Esophagus squamous epithelium (tissue), 4 donors: ENCODE measurements at regions not wholly inside any gene's neighbourhood (a gene's known extent, or its start where the extent isn't known, plus 50 kb on each side); places are given as distances from the start of the nearest gene placed in this dataset.

Source experiments
- CTCF ChIP-seq, 6 experiments: fragments of 450-650 bp in 4 of 6; fragments of 200-600 bp in 2 of 6; sonication (generic) in 2 of 6; IDR thresholded peaks; one replicate each; pipeline ENCODE4 v1.5.1; 2016 to 2019; ENCODE audit warnings: antibody characterized with exemption in 6 of 6, mild to moderate bottlenecking in 4 of 6, moderate library complexity in 4 of 6
- POLR2A ChIP-seq, 4 donors: fragments of 450-650 bp; IDR thresholded peaks; one replicate each; pipeline ENCODE4 v1.6.1; 2017; ENCODE audit warnings: antibody characterized with exemption in 4 of 4, mild to moderate bottlenecking in 4 of 4, moderate library complexity in 3 of 4

- TF ChIP-seq POLR2A (IDR thresholded peaks at IDR 0.05) (no peak), CTCF (IDR thresholded peaks at IDR 0.05) (no peak)
Observed at GRCh38 chr7:152969839-152970238, 210.3 kb downstream of the ACTR3B start.
